ENCODE measurements at regions not wholly inside any gene's neighbourhood (a gene's known extent, or its start where the extent isn't known, plus 50 kb on each side); places are given as distances from the start of the nearest gene placed in this dataset.

GRCh38 chr6:132227904-132228303 lies 173.4 kb downstream of the MOXD1 start:
- POLR2A ChIA-PET = no interaction called here
- DNase-seq (ENCODE audit: low read depth, low spot score) (no peak), FAIRE-seq (no peak), ATAC-seq (no peak)
- CTCF ChIA-PET = no interaction called here
- Histone ChIP-seq H3K4me3 (no peak overlapping the region), H3K36me3 (ENCODE audit: control insufficient read depth in 2 of 2, insufficient read depth in 2 of 2, low read length in 1 of 2) (no peaks in the 10 kb centered on the region), H3K4me1 (ENCODE audit: control insufficient read depth, insufficient read depth, low read length) (no peaks in the 10 kb centered on the region), H3K4me2 (ENCODE audit: control insufficient read depth, insufficient read depth) (no peak overlapping the region), H3K9me3 (replicated peaks; ENCODE audit: control insufficient read depth, insufficient read depth, low read length) (peaks cover 2% of the 10 kb centered on the region; the same call in 1 of the 3 replicates), H2AFZ (ENCODE audit: control insufficient read depth, low read depth, low read length) (no peak overlapping the region), H3K79me2 (ENCODE audit: control insufficient read depth, insufficient read depth, low read length) (no peaks in the 10 kb centered on the region), H3K27ac (ENCODE audit: control insufficient read depth, insufficient read depth) (no peak overlapping the region), H3K27me3 (replicated peaks in 1 of 2; ENCODE audit: control insufficient read depth in 2 of 2, insufficient read depth in 2 of 2, low read length in 1 of 2) (no peaks in the 10 kb centered on the region), H3K9ac (ENCODE audit: control insufficient read depth, insufficient read depth, low read length) (no peak overlapping the region), H4K20me1 (ENCODE audit: control insufficient read depth, insufficient read depth) (no peaks in the 10 kb centered on the region)
- intact Hi-C loops (cut with micrococcal nuclease; ENCODE audit: unreplicated experiment) = no loop called here
- in situ Hi-C loops (cut with MboI) = no loop called here
- no TSS peak for BruUV-seq (replicated peaks)
- SMC1A ChIA-PET (ENCODE audit: uncharacterized antibody, unreplicated experiment) = no interaction called here
- TF ChIP-seq MYC (IDR thresholded peaks at IDR 0.05; ENCODE audit: insufficient read depth, insufficient read length, insufficient replicate concordance, low read length, severe bottlenecking) (no peak), ATF2 (IDR thresholded peaks at IDR 0.05; ENCODE audit: low read length) (no peak), SUZ12 (IDR thresholded peaks at IDR 0.05; ENCODE audit: unreplicated experiment) (no peak), EGR1 (IDR thresholded peaks at IDR 0.05; ENCODE audit: borderline replicate concordance in 1 of 2, low read depth in 2 of 2, low read length in 2 of 2) (no peak), ZNF687 (IDR thresholded peaks at IDR 0.05) (no peak), E4F1 (IDR thresholded peaks at IDR 0.05; ENCODE audit: borderline replicate concordance, partially characterized antibody) (no peak), CTCF (IDR thresholded peaks at IDR 0.05 in 2 of 3, conservative IDR thresholded peaks at IDR 0.05 in 1 of 3; ENCODE audit: control insufficient read depth in 2 of 3, extremely low read depth in 1 of 3, insufficient read depth in 1 of 3, low read depth in 3 of 3, low read length in 3 of 3) (no peak), NFYA (IDR thresholded peaks at IDR 0.05; ENCODE audit: borderline replicate concordance, low read depth, low read length) (no peak), NFIC (IDR thresholded peaks at IDR 0.05; ENCODE audit: low read depth, low read length) (no peak), SUPT20H (IDR thresholded peaks at IDR 0.05; ENCODE audit: borderline replicate concordance, control insufficient read depth, low read depth, low read length) (no peak)
- RAD21 ChIA-PET (ENCODE audit: unreplicated experiment) = no interaction called here

Measured in GM12878 (cell line).